Head of caudate nucleus (tissue), 42 donors: ENCODE measurements at regions not wholly inside any gene's neighbourhood (a gene's known extent, or its start where the extent isn't known, plus 50 kb on each side); places are given as distances from the start of the nearest gene placed in this dataset.
"Not testable (repeated sequence)": the region's sequence is repeated elsewhere in the genome, so short reads cannot be mapped to it uniquely, and the experiment has no call there.

ENCODE experiments used
- DNase-seq, 42 donors: peaks; one replicate each; pipeline versions ENCODE4 v3.0.0 to v3.0.0-alpha.2; 2020 to 2021; ENCODE audit warnings: mixed read lengths in 7 of 42
- intact Hi-C: fragments of 100-400 bp; cut with DNase I; formaldehyde crosslinking; loops from one replicate; pipeline ENCODE4 v1.15.0; 2022

GRCh38 chr4:117831060-117831683 lies 203.1 kb upstream of the NDST3 start:
- intact Hi-C loops: no loop called here
- no peak for DNase-seq

- intact Hi-C loops: no loop called here
- DNase-seq: no peak
These were observed 198.7 kb upstream of the NDST3 start for GRCh38 chr4:117835566-117835965.

- DNase-seq: peak in 2 of 42 donors; percentile 12 to 16
- intact Hi-C loops: no loop called here
These were observed 189.7 kb upstream of the NDST3 start for GRCh38 chr4:117844594-117844993.

- intact Hi-C loops: no loop called here
- DNase-seq: no peak
These were observed 189.0 kb upstream of the NDST3 start for GRCh38 chr4:117845270-117845669.

- intact Hi-C loops: no loop called here
- DNase-seq: no peak
These were observed 186.4 kb upstream of the NDST3 start for GRCh38 chr4:117847849-117848248.

GRCh38 chr4:117868201-117868600 lies 166.1 kb upstream of the NDST3 start:
- intact Hi-C loops: no loop called here
- DNase-seq: no peak

- intact Hi-C loops: no loop called here
- DNase-seq: no peak
These were observed 160.5 kb upstream of the NDST3 start for GRCh38 chr4:117873779-117874178.

GRCh38 chr4:117874216-117874615 lies 160.1 kb upstream of the NDST3 start:
- intact Hi-C loops: no loop called here
- DNase-seq: no peak

GRCh38 chr4:117889978-117890377 lies 144.3 kb upstream of the NDST3 start:
- no peak for DNase-seq
- intact Hi-C loops: no loop called here

- intact Hi-C loops: no loop called here
- no peak for DNase-seq
These were observed 141.1 kb upstream of the NDST3 start for GRCh38 chr4:117893207-117893606.

GRCh38 chr4:117898496-117898895 lies 135.8 kb upstream of the NDST3 start:
- intact Hi-C loops: no loop called here
- no peak for DNase-seq

- peak in 2 of 42 donors; percentile 3 to 12 for DNase-seq
- intact Hi-C loops: no loop called here
These were observed 133.5 kb upstream of the NDST3 start for GRCh38 chr4:117900832-117901231.

- DNase-seq: no peak
- intact Hi-C loops: no loop called here
These were observed 126.6 kb upstream of the NDST3 start for GRCh38 chr4:117907646-117908045.

- intact Hi-C loops: no loop called here
- no peak for DNase-seq
These were observed 125.7 kb upstream of the NDST3 start for GRCh38 chr4:117908306-117909207.

- DNase-seq: no peak
- intact Hi-C loops: no loop called here
These were observed 117.6 kb upstream of the NDST3 start for GRCh38 chr4:117916728-117917127.

- DNase-seq, intact Hi-C loops: not testable (repeated sequence)
These were observed 112.0 kb upstream of the NDST3 start for GRCh38 chr4:117922311-117922710.

GRCh38 chr4:117927823-117928222 lies 106.5 kb upstream of the NDST3 start:
- intact Hi-C loops, DNase-seq: not testable (repeated sequence)

GRCh38 chr4:117941611-117942010 lies 92.7 kb upstream of the NDST3 start:
- DNase-seq: no peak
- intact Hi-C loops: no loop called here

- no peak for DNase-seq
- intact Hi-C loops: no loop called here
These were observed 84.7 kb upstream of the NDST3 start for GRCh38 chr4:117949621-117950020.

- DNase-seq: no peak
- intact Hi-C loops: no loop called here
These were observed 76.7 kb upstream of the NDST3 start for GRCh38 chr4:117957571-117957970.

GRCh38 chr4:117965622-117966021 lies 68.7 kb upstream of the NDST3 start:
- intact Hi-C loops: no loop called here
- peak in 41 of 42 donors; percentile 22 to 94 (median 66) for DNase-seq
